ENCODE measurements at regions not wholly inside any gene's neighbourhood (a gene's known extent, or its start where the extent isn't known, plus 50 kb on each side); places are given as distances from the start of the nearest gene placed in this dataset.
"Not testable (repeated sequence)": the region's sequence is repeated elsewhere in the genome, so short reads cannot be mapped to it uniquely, and the experiment has no call there.

- no peak for TF ChIP-seq CTCF (IDR thresholded peaks at IDR 0.05; ENCODE audit: insufficient read depth, low read depth, low read length)
- no peak for DNase-seq (ENCODE audit: low read depth)
- no peak overlapping the region for H3K4me3 ChIP-seq (ENCODE audit: low read depth, low read length)
Observed at GRCh38 chr14:87754520-87755223, 238.3 kb downstream of the GALC start.

GRCh38 chr14:87748558-87748957, 244.4 kb downstream of the GALC start:
- no peak overlapping the region for H3K4me3 ChIP-seq (ENCODE audit: low read depth, low read length)
- no peak for DNase-seq (ENCODE audit: low read depth)
- no peak for TF ChIP-seq CTCF (IDR thresholded peaks at IDR 0.05; ENCODE audit: insufficient read depth, low read depth, low read length)

GRCh38 chr14:87745507-87746118, 247.4 kb downstream of the GALC start:
- H3K4me3 ChIP-seq (ENCODE audit: low read depth, low read length): no peak overlapping the region
- TF ChIP-seq CTCF (IDR thresholded peaks at IDR 0.05; ENCODE audit: insufficient read depth, low read depth, low read length): peak; percentile 40
- peak; percentile 8 for DNase-seq (ENCODE audit: low read depth)

GRCh38 chr14:87734577-87735360, 258.2 kb downstream of the GALC start:
- not testable (repeated sequence) for DNase-seq (ENCODE audit: low read depth); H3K4me3 ChIP-seq (ENCODE audit: low read depth, low read length)

GRCh38 chr14:87733115-87733514, 259.9 kb downstream of the GALC start:
- not testable (repeated sequence) for H3K4me3 ChIP-seq (ENCODE audit: low read depth, low read length); DNase-seq (ENCODE audit: low read depth)

GRCh38 chr14:87732562-87732961, 260.4 kb downstream of the GALC start:
- no peak overlapping the region for H3K4me3 ChIP-seq (ENCODE audit: low read depth, low read length)
- no peak for DNase-seq (ENCODE audit: low read depth)
- no peak for TF ChIP-seq CTCF (IDR thresholded peaks at IDR 0.05; ENCODE audit: insufficient read depth, low read depth, low read length)

- no peak overlapping the region for H3K4me3 ChIP-seq (ENCODE audit: low read depth, low read length)
- DNase-seq (ENCODE audit: low read depth): no peak
- TF ChIP-seq CTCF (IDR thresholded peaks at IDR 0.05; ENCODE audit: insufficient read depth, low read depth, low read length): no peak
Observed at GRCh38 chr14:87725318-87725717, 267.7 kb downstream of the GALC start.

All from fibroblast of villous mesenchyme (primary cell).